ENCODE measurements at regions not wholly inside any gene's neighbourhood (a gene's known extent, or its start where the extent isn't known, plus 50 kb on each side); places are given as distances from the start of the nearest gene placed in this dataset.
"Not testable (repeated sequence)": the region's sequence is repeated elsewhere in the genome, so short reads cannot be mapped to it uniquely, and the experiment has no call there.

GRCh38 chr12:113532292-113532691, 60.6 kb upstream of the LHX5 start:
- Histone ChIP-seq H3K4me3 (no peak overlapping the region), H3K4me2 (no peak overlapping the region), H3K9me3 (peaks cover 8% of the 10 kb centered on the region), H3K27ac (no peak overlapping the region), H3K4me1 (no peaks in the 10 kb centered on the region)
- DNase-seq (ENCODE audit: low read depth in 1 of 2, low spot score in 1 of 2) (no peak), FAIRE-seq (no peak), ATAC-seq (no peak)
- TF ChIP-seq CBX2 (IDR thresholded peaks at IDR 0.05; ENCODE audit: borderline replicate concordance, low read depth) (no peak), MAFK (IDR thresholded peaks at IDR 0.05; ENCODE audit: partially characterized antibody) (peak; percentile 16)
- ChIA-PET CTCF (interaction anchor here (1.3 kb wide), 1 partner anchor 9 kb away, joined by 3 read pairs; no protein-coding TSS in a partner anchor), POLR2A (no interaction called here)
- WGBS (ENCODE audit: missing lambda C conversion rate), result 42% methylated on average over 12 of the region's 13 CpGs

GRCh38 chr12:113531073-113531472, 59.4 kb upstream of the LHX5 start:
- CTCF ChIA-PET; H3K4me1 ChIP-seq; DNase-seq (ENCODE audit: low read depth in 1 of 2, low spot score in 1 of 2); FAIRE-seq; POLR2A ChIA-PET; H3K9me3 ChIP-seq; H3K4me2 ChIP-seq; H3K4me3 ChIP-seq; H3K27ac ChIP-seq; ATAC-seq: not testable (repeated sequence)
- 23% methylated on average over 3 of the region's 3 CpGs for WGBS (ENCODE audit: missing lambda C conversion rate)

- ChIA-PET POLR2A (interaction anchor here (0.6 kb wide), 1 partner anchor 21 kb away, joined by 12 read pairs; no protein-coding TSS in a partner anchor), CTCF (no interaction called here)
- H3K4me3 ChIP-seq, result no peak overlapping the region
- FAIRE-seq, result no peak
- WGBS (ENCODE audit: missing lambda C conversion rate), result 14% methylated on average over 12 of the region's 14 CpGs
- TF ChIP-seq HEYL (CRISPR knock-in tag; IDR thresholded peaks at IDR 0.05), result no peak
- no peak for TF ChIP-seq HOXA7 (CRISPR knock-in tag; IDR thresholded peaks at IDR 0.05)
- TF ChIP-seq SMC3 (IDR thresholded peaks at IDR 0.05), result no peak
- no peak for TF ChIP-seq RFX5 (IDR thresholded peaks at IDR 0.05)
- no peak for TF ChIP-seq PHF8 (IDR thresholded peaks at IDR 0.05; ENCODE audit: borderline replicate concordance, low read depth)
- TF ChIP-seq CTCF (IDR thresholded peaks at IDR 0.05), result no peak
- no peak for TF ChIP-seq CEBPB (IDR thresholded peaks at IDR 0.05)
- TF ChIP-seq HES2 (IDR thresholded peaks at IDR 0.05), result no peak
- H3K27ac ChIP-seq, result no peak overlapping the region
- no peak for DNase-seq (ENCODE audit: low read depth in 1 of 2, low spot score in 1 of 2)
- no peaks in the 10 kb centered on the region for H3K9me3 ChIP-seq
- ATAC-seq, result peak in 1 of 2 experiments; percentile 18; a peak in 2 of 6 replicates
- no peaks in the 10 kb centered on the region for H3K4me1 ChIP-seq
- H3K4me2 ChIP-seq, result no peak overlapping the region
Observed at GRCh38 chr12:113528606-113529293, 57.1 kb upstream of the LHX5 start.

- FAIRE-seq (no peak), ATAC-seq (no peak), DNase-seq (ENCODE audit: low read depth in 1 of 2, low spot score in 1 of 2) (no peak)
- no peak overlapping the region for H3K4me2 ChIP-seq
- no peak overlapping the region for H3K27ac ChIP-seq
- no peaks in the 10 kb centered on the region for H3K9me3 ChIP-seq
- ChIA-PET POLR2A (no interaction called here), CTCF (interaction anchor here (1.0 kb wide), 1 partner anchor 119 kb away, joined by 3 read pairs; no protein-coding TSS in a partner anchor)
- 15% methylated on average over 7 of the region's 7 CpGs for WGBS (ENCODE audit: missing lambda C conversion rate)
- TF ChIP-seq MAFK (IDR thresholded peaks at IDR 0.05; ENCODE audit: partially characterized antibody) (no peak), ZC3H11A (IDR thresholded peaks at IDR 0.05) (no peak), HEYL (CRISPR knock-in tag; IDR thresholded peaks at IDR 0.05) (no peak), REST (IDR thresholded peaks at IDR 0.05) (no peak), EHMT2 (IDR thresholded peaks at IDR 0.05; ENCODE audit: low read depth) (no peak)
- H3K4me3 ChIP-seq, result no peak overlapping the region
- no peaks in the 10 kb centered on the region for H3K4me1 ChIP-seq
Observed at GRCh38 chr12:113525066-113525465, 53.4 kb upstream of the LHX5 start.
